Suprapubic skin (tissue), 4 donors: ENCODE measurements at regions not wholly inside any gene's neighbourhood (a gene's known extent, or its start where the extent isn't known, plus 50 kb on each side); places are given as distances from the start of the nearest gene placed in this dataset.

ENCODE experiments used
- DNase-seq, 2 donors: peaks; one replicate each; pipeline ENCODE4 v3.0.0-alpha.2; 2019; ENCODE audit warnings: low spot score in 2 of 2
- H3K27ac ChIP-seq: fragments of 200-600 bp; sonication (generic); one replicate; pipeline ENCODE4 v1.5.1; 2019
- H3K27me3 ChIP-seq: fragments of 200-600 bp; sonication (generic); one replicate; pipeline ENCODE4 v1.5.1; 2019
- H3K36me3 ChIP-seq: fragments of 200-600 bp; sonication (generic); one replicate; pipeline ENCODE4 v1.5.1; 2019
- H3K4me1 ChIP-seq: fragments of 200-600 bp; sonication (generic); one replicate; pipeline ENCODE4 v1.5.1; 2019
- H3K4me3 ChIP-seq: fragments of 200-600 bp; sonication (generic); one replicate; pipeline ENCODE4 v1.5.1; 2019; ENCODE audit warnings: mild to moderate bottlenecking
- H3K9me3 ChIP-seq: fragments of 200-600 bp; sonication (generic); one replicate; pipeline ENCODE4 v1.5.1; 2019
- EP300 ChIP-seq: sonication (generic); formaldehyde crosslinking; IDR thresholded peaks from one replicate; pipeline ENCODE4 v1.6.1; 2017; ENCODE audit warnings: antibody characterized with exemption
- POLR2A ChIP-seq, 2 donors: fragments of 450-650 bp; IDR thresholded peaks; one replicate each; pipeline ENCODE4 v1.6.1; 2017; ENCODE audit warnings: antibody characterized with exemption in 2 of 2, mild to moderate bottlenecking in 2 of 2, moderate library complexity in 2 of 2
- POLR2AphosphoS5 ChIP-seq, 3 donors: sonication (generic); formaldehyde crosslinking; IDR thresholded peaks; one replicate each; pipeline ENCODE4 v1.6.1; 2017; ENCODE audit warnings: antibody characterized with exemption in 3 of 3
- WGBS: methylation state at CpG from one replicate; pipeline ENCODE4 v1.1.5; 2018; 5-methylcytosine and 5-hydroxymethylcytosine counted together
- TF ChIP-seq, protein P1 (sequence below), 2 donors: fragments of 200-600 bp in 1 of 2; fragments of 450-650 bp in 1 of 2; sonication (generic) in 1 of 2; IDR thresholded peaks; one replicate each; pipeline ENCODE4 v1.5.1; 2016 to 2019; ENCODE audit warnings: antibody characterized with exemption in 2 of 2, mild to moderate bottlenecking in 1 of 2, moderate library complexity in 1 of 2

DNA sequence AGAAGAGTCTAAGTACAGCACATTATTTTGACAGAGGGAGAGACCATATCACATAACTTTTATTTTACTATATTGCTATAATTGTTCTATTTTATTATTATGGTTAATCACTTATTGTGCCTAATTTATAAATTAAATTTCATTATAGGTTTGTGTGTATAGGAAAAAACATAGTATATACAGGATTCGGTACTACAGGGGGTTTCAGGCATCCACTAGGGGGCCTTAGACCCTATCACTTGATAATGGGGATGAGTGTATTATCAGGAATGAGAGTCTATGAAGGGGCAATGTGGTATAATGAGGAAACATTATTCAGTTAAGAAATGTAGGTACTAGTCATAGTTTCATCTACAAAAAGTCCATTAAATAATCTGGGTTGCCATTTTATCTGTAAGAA, 833.1 kb downstream of the C4orf33 start:
- no peak overlapping the region for H3K27ac ChIP-seq
- no peaks in the 10 kb centered on the region for H3K4me1 ChIP-seq
- H3K27me3 ChIP-seq = no peaks in the 10 kb centered on the region
- no peaks in the 10 kb centered on the region for H3K9me3 ChIP-seq
- 81% methylated on average over 1 of the region's 1 CpG for WGBS
- H3K4me3 ChIP-seq = no peak overlapping the region
- H3K36me3 ChIP-seq = no peaks in the 10 kb centered on the region
- no peak for DNase-seq
- TF ChIP-seq POLR2AphosphoS5 (IDR thresholded peaks at IDR 0.05) (no peak), POLR2A (IDR thresholded peaks at IDR 0.05) (no peak), EP300 (no peak)
- TF ChIP-seq, protein P1, sequence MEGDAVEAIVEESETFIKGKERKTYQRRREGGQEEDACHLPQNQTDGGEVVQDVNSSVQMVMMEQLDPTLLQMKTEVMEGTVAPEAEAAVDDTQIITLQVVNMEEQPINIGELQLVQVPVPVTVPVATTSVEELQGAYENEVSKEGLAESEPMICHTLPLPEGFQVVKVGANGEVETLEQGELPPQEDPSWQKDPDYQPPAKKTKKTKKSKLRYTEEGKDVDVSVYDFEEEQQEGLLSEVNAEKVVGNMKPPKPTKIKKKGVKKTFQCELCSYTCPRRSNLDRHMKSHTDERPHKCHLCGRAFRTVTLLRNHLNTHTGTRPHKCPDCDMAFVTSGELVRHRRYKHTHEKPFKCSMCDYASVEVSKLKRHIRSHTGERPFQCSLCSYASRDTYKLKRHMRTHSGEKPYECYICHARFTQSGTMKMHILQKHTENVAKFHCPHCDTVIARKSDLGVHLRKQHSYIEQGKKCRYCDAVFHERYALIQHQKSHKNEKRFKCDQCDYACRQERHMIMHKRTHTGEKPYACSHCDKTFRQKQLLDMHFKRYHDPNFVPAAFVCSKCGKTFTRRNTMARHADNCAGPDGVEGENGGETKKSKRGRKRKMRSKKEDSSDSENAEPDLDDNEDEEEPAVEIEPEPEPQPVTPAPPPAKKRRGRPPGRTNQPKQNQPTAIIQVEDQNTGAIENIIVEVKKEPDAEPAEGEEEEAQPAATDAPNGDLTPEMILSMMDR (IDR thresholded peaks at IDR 0.05) = no peak

DNA sequence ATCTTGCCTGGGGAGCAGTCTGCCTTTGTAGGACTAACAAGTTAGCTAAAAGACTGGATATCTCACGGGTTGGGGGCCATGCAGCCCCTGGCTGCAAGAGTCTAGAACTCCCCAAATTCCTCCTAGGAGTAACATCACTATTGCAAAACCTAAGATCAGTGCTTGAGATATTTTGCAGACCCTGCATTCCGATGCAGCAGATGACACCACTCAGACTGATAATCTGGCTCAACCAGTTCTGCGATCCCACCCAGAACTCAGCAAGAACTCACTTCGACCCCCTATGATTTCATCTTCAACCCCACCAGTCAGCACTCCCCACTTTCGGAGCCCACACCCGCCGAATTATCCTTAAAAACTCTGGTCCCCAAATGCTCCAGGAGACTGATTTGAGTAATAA, 834.0 kb downstream of the C4orf33 start:
- no peak for DNase-seq
- H3K4me1 ChIP-seq = no peaks in the 10 kb centered on the region
- TF ChIP-seq, protein P1 (IDR thresholded peaks at IDR 0.05) = no peak
- TF ChIP-seq POLR2A (IDR thresholded peaks at IDR 0.05) = no peak
- no peaks in the 10 kb centered on the region for H3K9me3 ChIP-seq
- no peaks in the 10 kb centered on the region for H3K36me3 ChIP-seq
- H3K27me3 ChIP-seq = no peaks in the 10 kb centered on the region
- no peak overlapping the region for H3K27ac ChIP-seq
- 81% methylated on average over 7 of the region's 7 CpGs for WGBS
- H3K4me3 ChIP-seq = no peak overlapping the region

DNA sequence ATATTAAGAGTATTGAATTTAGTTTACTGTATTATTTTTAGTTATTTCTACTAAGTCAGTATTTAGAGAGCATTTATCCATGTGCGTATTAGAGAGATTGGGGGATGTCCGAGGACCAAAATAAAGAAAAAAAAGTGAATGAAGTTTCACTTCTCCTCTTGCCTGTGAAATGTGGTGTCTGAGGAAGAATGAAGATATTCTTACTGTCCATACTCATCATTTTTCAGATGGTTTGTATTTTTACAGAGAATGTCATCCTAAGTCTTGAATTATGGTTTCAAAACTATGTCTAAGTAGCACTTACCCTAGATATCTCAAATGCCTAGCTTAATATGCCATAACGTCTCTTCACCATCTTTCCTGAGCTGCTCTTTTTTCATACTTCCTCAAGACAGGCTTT, 854.3 kb downstream of the C4orf33 start:
- no peaks in the 10 kb centered on the region for H3K27me3 ChIP-seq
- WGBS = 82% methylated on average over 3 of the region's 3 CpGs
- H3K4me1 ChIP-seq = no peaks in the 10 kb centered on the region
- no peaks in the 10 kb centered on the region for H3K36me3 ChIP-seq
- H3K4me3 ChIP-seq = no peak overlapping the region
- no peak overlapping the region for H3K27ac ChIP-seq
- TF ChIP-seq, protein P1 (IDR thresholded peaks at IDR 0.05) = no peak
- TF ChIP-seq POLR2AphosphoS5 (IDR thresholded peaks at IDR 0.05) (no peak), POLR2A (IDR thresholded peaks at IDR 0.05) (no peak), EP300 (no peak)
- no peak for DNase-seq
- peaks cover 4% of the 10 kb centered on the region for H3K9me3 ChIP-seq

DNA sequence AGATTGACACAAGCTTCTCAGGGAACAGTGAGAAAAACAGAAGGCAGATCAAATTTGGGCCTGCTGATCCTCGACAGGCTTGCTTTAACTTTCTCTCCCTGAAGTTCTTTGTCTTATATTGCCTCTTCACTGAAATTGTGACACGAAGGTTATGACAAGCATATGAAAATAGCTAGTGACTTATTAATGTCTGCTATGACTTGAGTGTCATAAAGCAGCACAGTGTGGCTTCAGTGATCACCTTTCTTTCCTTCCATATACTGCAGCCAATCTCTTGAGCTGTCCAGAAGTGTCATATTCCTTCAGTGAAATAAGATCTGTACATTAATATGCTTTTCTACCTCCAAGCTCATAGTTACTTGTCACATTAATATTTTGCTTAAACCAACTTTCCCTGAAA, 870.2 kb downstream of the C4orf33 start:
- H3K9me3 ChIP-seq = no peaks in the 10 kb centered on the region
- no peaks in the 10 kb centered on the region for H3K4me1 ChIP-seq
- no peak for DNase-seq
- H3K36me3 ChIP-seq = no peaks in the 10 kb centered on the region
- H3K27ac ChIP-seq = no peak overlapping the region
- H3K4me3 ChIP-seq = no peak overlapping the region
- 58% methylated on average over 2 of the region's 2 CpGs for WGBS
- no peaks in the 10 kb centered on the region for H3K27me3 ChIP-seq
- no peak for TF ChIP-seq EP300

DNA sequence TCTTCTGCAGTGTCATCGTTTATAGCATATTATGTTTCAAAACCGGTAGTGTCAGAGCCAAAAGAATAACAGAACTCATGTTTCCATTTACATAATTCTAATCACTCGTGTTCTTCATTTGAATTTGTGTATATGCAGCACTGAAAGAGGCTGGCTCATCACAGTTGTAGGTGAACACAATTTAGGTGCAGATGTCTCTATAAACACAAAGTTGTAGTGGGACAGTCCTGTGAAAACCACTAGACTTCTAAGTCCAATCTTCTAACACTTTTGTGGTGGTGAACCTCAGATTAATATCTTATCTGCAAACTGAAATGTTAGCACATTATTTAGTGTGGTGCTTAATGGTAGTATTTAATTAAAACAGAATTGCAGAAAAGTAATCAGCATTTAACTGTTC, 872.4 kb downstream of the C4orf33 start:
- Histone ChIP-seq H3K4me1 (no peaks in the 10 kb centered on the region), H3K36me3 (no peaks in the 10 kb centered on the region), H3K27ac (no peak overlapping the region), H3K27me3 (no peaks in the 10 kb centered on the region), H3K9me3 (no peaks in the 10 kb centered on the region), H3K4me3 (no peak overlapping the region)
- 76% methylated on average over 3 of the region's 3 CpGs for WGBS
- DNase-seq = no peak
- TF ChIP-seq POLR2AphosphoS5 (IDR thresholded peaks at IDR 0.05) (no peak), POLR2A (IDR thresholded peaks at IDR 0.05) (no peak), EP300 (no peak)
- TF ChIP-seq, protein P1 (IDR thresholded peaks at IDR 0.05) = no peak

DNA sequence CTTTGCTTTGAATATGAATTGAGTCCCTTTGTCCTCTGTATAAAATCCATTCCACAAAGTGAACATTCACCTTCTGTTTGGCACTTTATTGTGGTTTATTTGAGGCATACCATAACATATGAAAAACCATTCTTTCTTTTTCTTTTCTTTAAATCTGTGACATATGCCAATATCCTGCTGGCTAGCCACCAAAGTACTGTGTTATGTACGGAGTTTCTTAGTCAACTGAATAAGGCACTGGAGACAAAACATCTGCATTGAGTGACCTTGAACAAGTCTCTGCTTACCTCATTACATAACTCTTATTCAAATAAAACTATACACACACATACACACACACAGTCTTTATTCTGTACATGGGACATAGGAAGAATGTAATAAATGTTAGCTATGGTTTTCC, 872.8 kb downstream of the C4orf33 start:
- no peaks in the 10 kb centered on the region for H3K27me3 ChIP-seq
- H3K27ac ChIP-seq = no peak overlapping the region
- no peak for DNase-seq
- TF ChIP-seq POLR2A (IDR thresholded peaks at IDR 0.05) = no peak
- TF ChIP-seq EP300 = no peak
- TF ChIP-seq, protein P1 (IDR thresholded peaks at IDR 0.05) = no peak
- TF ChIP-seq POLR2AphosphoS5 (IDR thresholded peaks at IDR 0.05) = no peak
- WGBS = 61% methylated on average over 1 of the region's 1 CpG
- H3K9me3 ChIP-seq = no peaks in the 10 kb centered on the region
- no peaks in the 10 kb centered on the region for H3K4me1 ChIP-seq
- no peaks in the 10 kb centered on the region for H3K36me3 ChIP-seq
- H3K4me3 ChIP-seq = no peak overlapping the region
